Pons (tissue), 1 donor: ENCODE measurements at regions not wholly inside any gene's neighbourhood (a gene's known extent, or its start where the extent isn't known, plus 50 kb on each side); places are given as distances from the start of the nearest gene placed in this dataset.
"Not testable (repeated sequence)": the region's sequence is repeated elsewhere in the genome, so short reads cannot be mapped to it uniquely, and the experiment has no call there.

Experiments used
- DNase-seq: peaks from one replicate; pipeline ENCODE4 v3.0.0-alpha.2; 2016; ENCODE audit warnings: low spot score

DNA sequence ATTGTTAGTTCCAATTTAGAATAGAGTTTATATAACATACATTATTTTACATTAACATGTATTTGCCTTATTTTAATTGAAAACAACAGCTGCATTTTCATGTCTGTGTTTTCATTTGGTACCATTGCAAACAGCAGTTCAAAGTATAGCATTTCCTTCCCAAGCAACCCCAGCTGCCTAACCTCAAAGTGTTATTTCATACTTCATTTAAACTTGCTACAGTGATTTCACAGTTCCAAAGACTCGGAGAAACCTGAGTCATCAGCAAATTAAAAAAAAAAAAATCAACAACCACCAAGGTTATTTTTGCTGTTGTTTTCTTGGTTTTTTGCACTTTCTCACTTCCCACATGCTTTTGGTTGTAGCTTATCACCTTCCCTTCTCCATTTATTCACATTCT lies 236.5 kb upstream of the SPHKAP start:
- DNase-seq = no peak

- no peak for DNase-seq
These were observed 236.0 kb upstream of the SPHKAP start for GRCh38 chr2:228417526-228417925.

- no peak for DNase-seq
These were observed 228.6 kb upstream of the SPHKAP start for GRCh38 chr2:228410061-228410460.

DNA sequence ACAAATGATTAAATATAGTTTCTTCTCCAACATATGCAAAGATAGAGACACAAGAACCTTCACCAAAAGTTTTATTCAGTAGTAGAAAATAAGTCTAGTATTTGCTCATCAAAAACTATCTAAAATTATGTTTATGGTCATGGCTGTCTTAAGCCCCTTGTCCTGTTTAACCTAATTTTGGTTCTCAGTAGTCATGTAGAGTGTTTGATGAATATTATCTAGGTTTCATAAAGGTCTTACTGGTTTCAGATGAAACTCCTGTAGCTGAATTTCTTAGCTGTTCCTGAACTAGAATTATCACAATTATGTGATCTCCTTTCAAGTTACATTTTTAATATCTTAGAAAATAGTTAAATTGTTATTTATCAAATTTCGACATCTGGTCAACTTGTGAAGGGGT lies 228.0 kb upstream of the SPHKAP start:
- no peak for DNase-seq

- no peak for DNase-seq
These were observed 227.2 kb upstream of the SPHKAP start for GRCh38 chr2:228408529-228409227.

GRCh38 chr2:228407821-228408220 lies 226.3 kb upstream of the SPHKAP start:
- peak; percentile 5 for DNase-seq

GRCh38 chr2:228401065-228401912 lies 219.8 kb upstream of the SPHKAP start:
- DNase-seq = no peak

DNA sequence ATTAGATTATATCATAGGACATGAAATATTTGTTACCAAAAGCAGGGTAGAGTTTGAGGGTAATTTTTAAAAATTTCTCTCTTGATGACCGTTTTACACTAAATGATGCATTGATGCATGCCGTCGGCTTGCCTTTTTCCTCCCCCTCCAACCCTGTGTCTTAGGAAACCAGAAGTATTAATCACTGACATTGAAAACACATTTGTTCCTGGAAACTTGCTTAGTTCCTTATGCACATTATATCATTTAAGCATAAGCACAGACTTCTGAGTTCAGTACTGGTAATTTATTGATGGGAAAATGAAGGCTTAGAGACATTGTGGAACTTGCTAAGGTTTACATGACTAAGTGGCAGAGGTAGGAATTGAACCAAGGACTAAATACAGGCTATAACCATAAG lies 206.3 kb upstream of the SPHKAP start:
- DNase-seq = no peak

DNA sequence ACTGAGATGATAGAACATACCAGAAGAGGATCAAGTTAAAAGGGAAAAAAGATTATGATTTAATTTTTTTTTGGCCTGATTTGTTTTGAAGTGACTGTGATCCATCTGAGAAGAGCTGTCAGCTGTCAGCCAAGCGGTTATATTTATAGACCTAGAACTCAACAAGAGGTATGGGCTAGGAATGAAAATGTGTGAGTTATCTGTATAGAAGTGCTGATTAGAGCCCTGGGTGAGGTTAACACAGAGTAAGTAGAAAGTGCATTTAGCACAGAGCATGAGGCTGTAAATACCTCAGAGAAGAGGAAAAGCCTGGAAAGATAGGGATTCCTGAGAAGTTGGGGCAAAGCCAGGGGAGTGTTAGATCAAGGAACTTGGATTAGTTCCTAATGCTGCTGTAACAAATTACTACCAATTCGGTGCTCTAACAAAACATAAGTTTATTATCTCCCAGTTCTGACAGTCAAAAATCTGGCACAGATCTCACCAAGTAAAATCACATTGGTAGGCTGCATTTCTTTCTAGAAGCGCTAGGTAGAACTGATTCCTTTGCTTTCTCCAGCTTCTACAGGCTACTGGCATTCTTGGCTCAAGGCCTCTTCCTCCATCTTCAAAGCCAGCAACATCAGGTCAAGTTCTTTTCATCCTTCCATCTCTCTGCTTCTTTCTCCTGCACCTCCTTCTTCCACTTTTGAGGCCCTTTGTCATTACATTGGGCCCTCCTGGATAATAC lies 197.4 kb upstream of the SPHKAP start:
- no peak for DNase-seq

- no peak for DNase-seq
These were observed 196.7 kb upstream of the SPHKAP start for GRCh38 chr2:228378233-228378632.

DNA sequence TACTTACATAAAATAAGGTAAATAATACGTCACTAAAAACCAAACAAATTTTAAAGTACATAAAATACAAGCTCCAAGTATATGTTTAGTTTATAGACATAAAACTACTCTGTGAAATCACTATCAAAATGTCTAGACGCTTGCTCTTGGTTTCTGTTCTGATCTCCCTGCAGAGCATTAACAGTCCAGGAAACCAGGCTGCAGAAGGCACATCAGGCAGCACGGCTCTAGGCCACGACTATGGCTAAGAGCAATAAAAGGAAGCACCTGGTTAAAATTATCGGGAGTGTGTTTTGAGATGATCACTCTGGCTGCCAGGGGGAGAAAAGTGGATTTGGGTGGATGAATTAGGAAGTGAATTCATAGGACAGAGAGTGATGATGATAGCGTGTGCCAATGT lies 196.0 kb upstream of the SPHKAP start:
- DNase-seq = no peak

DNA sequence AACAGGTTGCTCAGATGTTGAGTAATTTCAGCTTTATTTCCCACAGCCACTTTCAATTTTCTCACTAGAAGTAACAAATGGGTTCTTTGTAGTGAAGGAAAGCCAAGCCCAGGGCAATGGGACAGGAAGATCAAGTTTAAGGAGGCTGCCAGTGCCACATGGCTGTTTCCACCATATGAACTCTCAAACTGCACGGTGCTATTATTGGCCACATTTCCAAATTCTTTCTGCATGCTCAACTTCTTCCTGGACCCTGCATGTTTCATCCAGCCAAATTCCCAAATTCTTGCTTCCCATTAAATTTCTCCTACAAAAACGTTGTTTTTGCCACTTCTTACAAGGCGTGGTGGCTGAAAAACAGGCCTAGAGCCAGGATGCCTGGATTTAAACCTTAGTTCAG lies 193.3 kb upstream of the SPHKAP start:
- DNase-seq = no peak

DNA sequence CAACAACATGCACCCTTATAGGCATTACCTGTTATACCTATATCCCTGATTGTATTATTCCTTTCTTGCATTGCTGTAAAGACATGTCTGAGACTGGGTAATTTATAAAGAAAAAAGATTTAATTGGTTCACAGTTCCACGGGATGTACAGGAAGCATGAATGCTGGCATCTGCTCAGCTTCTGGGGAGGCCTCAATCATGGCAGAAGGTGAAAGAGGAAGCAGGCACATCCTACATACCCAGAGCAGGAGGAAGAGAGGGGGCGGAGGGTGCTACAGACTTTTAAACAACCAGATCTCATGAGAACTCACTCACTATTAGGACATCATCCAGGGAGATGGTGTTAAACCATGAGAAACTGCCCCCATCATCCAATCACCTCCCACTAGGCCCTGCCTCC lies 191.7 kb upstream of the SPHKAP start:
- no peak for DNase-seq

GRCh38 chr2:228372212-228372611 lies 190.7 kb upstream of the SPHKAP start:
- no peak for DNase-seq

DNA sequence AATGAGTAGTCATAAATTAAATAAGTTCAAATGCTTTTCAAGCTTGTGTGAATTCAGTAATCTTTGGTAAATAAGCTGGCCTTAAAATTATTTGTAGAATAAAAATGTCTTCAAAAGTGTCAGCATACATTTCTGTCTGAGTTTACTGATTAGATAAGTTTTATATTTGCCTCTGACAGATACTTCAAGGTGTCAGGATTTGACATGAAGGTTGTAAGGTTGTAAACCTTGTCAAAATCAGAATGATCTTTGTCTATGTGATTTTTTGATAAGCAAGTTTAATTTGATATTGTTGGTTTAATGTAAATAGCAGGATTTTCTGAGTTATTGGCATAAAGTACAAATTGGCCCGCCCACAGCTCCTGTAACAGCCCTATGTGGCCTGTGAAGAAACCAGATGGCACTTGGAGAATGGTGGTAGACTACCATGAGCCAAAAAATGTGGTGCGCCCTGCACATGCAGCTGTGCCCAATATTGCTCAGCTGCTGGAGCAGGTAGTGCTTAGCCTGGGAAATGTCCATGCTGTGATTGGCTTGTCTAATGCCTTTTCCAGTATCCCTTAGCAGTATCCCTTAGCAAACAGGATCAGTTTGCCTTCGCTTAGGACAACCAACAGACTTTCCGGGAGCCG lies 188.0 kb upstream of the SPHKAP start:
- DNase-seq = no peak

- DNase-seq = no peak
These were observed 185.9 kb upstream of the SPHKAP start for GRCh38 chr2:228367356-228367755.

- DNase-seq = no peak
These were observed 178.0 kb upstream of the SPHKAP start for GRCh38 chr2:228359473-228359872.

GRCh38 chr2:228355897-228356296 lies 174.4 kb upstream of the SPHKAP start:
- no peak for DNase-seq

- not testable (repeated sequence) for DNase-seq
These were observed 171.5 kb upstream of the SPHKAP start for GRCh38 chr2:228352980-228353379.

DNA sequence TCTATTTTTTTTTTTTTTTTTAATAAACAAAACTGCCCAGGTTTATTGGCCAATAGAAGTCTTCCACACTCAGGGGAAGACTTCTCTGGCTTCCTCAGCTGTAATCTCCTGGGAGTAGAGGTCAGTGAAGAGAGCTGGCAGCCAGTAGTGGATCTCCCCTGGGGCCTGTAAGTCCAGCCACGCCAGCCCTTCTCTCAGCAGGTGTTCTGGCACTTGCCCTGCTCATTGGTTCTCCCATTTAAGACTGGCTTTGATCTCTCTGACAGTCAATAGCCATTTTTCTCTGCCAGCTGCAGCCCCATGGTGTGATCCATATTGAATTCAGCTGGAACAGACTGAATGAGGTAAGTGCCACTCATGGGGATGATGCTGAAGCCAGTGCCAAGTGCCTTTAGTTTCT lies 170.6 kb upstream of the SPHKAP start:
- no peak for DNase-seq

GRCh38 chr2:228348516-228349064 lies 167.1 kb upstream of the SPHKAP start:
- no peak for DNase-seq

- DNase-seq = no peak
These were observed 163.0 kb upstream of the SPHKAP start for GRCh38 chr2:228344531-228344930.
